ENCODE measurements at regions not wholly inside any gene's neighbourhood (a gene's known extent, or its start where the extent isn't known, plus 50 kb on each side); places are given as distances from the start of the nearest gene placed in this dataset.

GRCh38 chr16:59391617-59392364, 657.7 kb upstream of the GOT2 start:
- Histone ChIP-seq H3K4me3 (no peak overlapping the region), H3K27me3 (no peaks in the 10 kb centered on the region), H3K27ac (no peak overlapping the region), H3K9me3 (no peaks in the 10 kb centered on the region), H3K4me1 (no peaks in the 10 kb centered on the region), H3K36me3 (no peaks in the 10 kb centered on the region)
- WGBS, 2 donors, result 85 to 90% methylated on average over 4 of the region's 4 CpGs
- ATAC-seq (ENCODE audit: low FRiP score in 2 of 2) (no peak), DNase-seq (no peak)
- TF ChIP-seq POLR2AphosphoS5 (IDR thresholded peaks at IDR 0.05) (no peak), CTCF (IDR thresholded peaks at IDR 0.05) (no peak), POLR2A (IDR thresholded peaks at IDR 0.05) (no peak), EP300 (IDR thresholded peaks at IDR 0.05) (no peak)

- WGBS, 2 donors, result 37 to 76% methylated on average over 3 of the region's 3 CpGs
- Histone ChIP-seq H3K36me3 (no peaks in the 10 kb centered on the region), H3K27ac (no peak overlapping the region), H3K4me1 (peaks cover 0 to 3% (median 0%) of the 10 kb centered on the region in 4 donors), H3K9me3 (no peaks in the 10 kb centered on the region), H3K27me3 (no peaks in the 10 kb centered on the region), H3K4me3 (no peak overlapping the region)
- DNase-seq, result no peak
- ATAC-seq (ENCODE audit: low FRiP score in 2 of 2), result peak in 1 of 2 donors; percentile 62
- TF ChIP-seq EP300 (IDR thresholded peaks at IDR 0.05) (no peak), POLR2A (IDR thresholded peaks at IDR 0.05) (no peak), CTCF (IDR thresholded peaks at IDR 0.05) (no peak), POLR2AphosphoS5 (IDR thresholded peaks at IDR 0.05) (no peak)
Observed at GRCh38 chr16:59385959-59386358, 651.8 kb upstream of the GOT2 start.

GRCh38 chr16:59385491-59385890, 651.4 kb upstream of the GOT2 start:
- H3K36me3 ChIP-seq, result no peaks in the 10 kb centered on the region
- no peak overlapping the region for H3K4me3 ChIP-seq
- no peaks in the 10 kb centered on the region for H3K9me3 ChIP-seq
- H3K4me1 ChIP-seq, result peaks cover 0 to 3% (median 0%) of the 10 kb centered on the region in 4 donors
- ATAC-seq (ENCODE audit: low FRiP score in 2 of 2), result no peak
- H3K27me3 ChIP-seq, result no peaks in the 10 kb centered on the region
- no peak for TF ChIP-seq POLR2A (IDR thresholded peaks at IDR 0.05)
- TF ChIP-seq POLR2AphosphoS5 (IDR thresholded peaks at IDR 0.05), result no peak
- no peak for TF ChIP-seq CTCF (IDR thresholded peaks at IDR 0.05)
- no peak for TF ChIP-seq EP300 (IDR thresholded peaks at IDR 0.05)
- 61 to 73% methylated on average over 2 to 3 of the region's 3 CpGs for WGBS, 2 donors
- no peak overlapping the region for H3K27ac ChIP-seq
- DNase-seq, result no peak

- no peak overlapping the region for H3K27ac ChIP-seq
- ATAC-seq (ENCODE audit: low FRiP score in 2 of 2) (no peak), DNase-seq (no peak)
- no peaks in the 10 kb centered on the region for H3K4me1 ChIP-seq
- no peaks in the 10 kb centered on the region for H3K36me3 ChIP-seq
- no peaks in the 10 kb centered on the region for H3K9me3 ChIP-seq
- H3K4me3 ChIP-seq, result no peak overlapping the region
- H3K27me3 ChIP-seq, result no peaks in the 10 kb centered on the region
- no peak for TF ChIP-seq POLR2A (IDR thresholded peaks at IDR 0.05)
- no peak for TF ChIP-seq POLR2AphosphoS5 (IDR thresholded peaks at IDR 0.05)
- no peak for TF ChIP-seq EP300 (IDR thresholded peaks at IDR 0.05)
- no peak for TF ChIP-seq CTCF (IDR thresholded peaks at IDR 0.05)
Observed at GRCh38 chr16:59373632-59374031, 639.5 kb upstream of the GOT2 start.

- TF ChIP-seq POLR2A (IDR thresholded peaks at IDR 0.05) (no peak), EP300 (IDR thresholded peaks at IDR 0.05) (no peak), CTCF (IDR thresholded peaks at IDR 0.05) (no peak), POLR2AphosphoS5 (IDR thresholded peaks at IDR 0.05) (no peak)
- DNase-seq, result no peak
- Histone ChIP-seq H3K4me1 (no peaks in the 10 kb centered on the region), H3K27ac (no peak overlapping the region), H3K27me3 (no peaks in the 10 kb centered on the region), H3K36me3 (no peaks in the 10 kb centered on the region), H3K4me3 (no peak overlapping the region), H3K9me3 (no peaks in the 10 kb centered on the region)
- no peak for ATAC-seq (ENCODE audit: low FRiP score in 2 of 2)
- WGBS, 2 donors, result 47 to 57% methylated on average over 4 of the region's 4 CpGs
Observed at GRCh38 chr16:59370717-59371116, 636.6 kb upstream of the GOT2 start.

All from upper lobe of left lung (tissue), 6 donors.